Activated T-cell treated with anti-CD3 and anti-CD28 coated beads for 1 hour (primary cell): ENCODE measurements at regions not wholly inside any gene's neighbourhood (a gene's known extent, or its start where the extent isn't known, plus 50 kb on each side); places are given as distances from the start of the nearest gene placed in this dataset.
"Not testable (repeated sequence)": the region's sequence is repeated elsewhere in the genome, so short reads cannot be mapped to it uniquely, and the experiment has no call there.

Source experiments
- DNase-seq: peaks from one replicate; pipeline ENCODE4 v3.0.0-alpha.2; 2020; ENCODE audit warnings: low read depth

DNA sequence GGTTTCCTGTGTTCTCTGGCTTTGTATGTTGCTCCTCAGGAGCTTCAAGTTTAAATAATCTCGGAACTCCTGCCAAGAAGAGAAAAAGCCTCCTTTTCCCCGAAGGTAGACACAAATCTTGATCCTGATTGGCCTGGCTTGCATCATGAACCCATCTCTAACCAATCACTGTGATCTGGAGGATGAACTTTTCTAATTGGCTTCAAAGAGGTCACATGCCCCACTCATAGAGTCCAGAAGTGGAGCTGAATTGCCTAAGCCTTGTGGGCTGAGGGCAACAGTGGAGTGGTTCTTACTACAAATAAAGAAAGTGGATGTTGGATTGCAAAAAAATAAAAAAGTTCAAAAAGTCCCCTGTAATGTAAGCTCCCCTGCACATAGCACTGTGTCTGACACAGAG lies 245.9 kb downstream of the MID1IP1 start:
- no peak for DNase-seq

DNA sequence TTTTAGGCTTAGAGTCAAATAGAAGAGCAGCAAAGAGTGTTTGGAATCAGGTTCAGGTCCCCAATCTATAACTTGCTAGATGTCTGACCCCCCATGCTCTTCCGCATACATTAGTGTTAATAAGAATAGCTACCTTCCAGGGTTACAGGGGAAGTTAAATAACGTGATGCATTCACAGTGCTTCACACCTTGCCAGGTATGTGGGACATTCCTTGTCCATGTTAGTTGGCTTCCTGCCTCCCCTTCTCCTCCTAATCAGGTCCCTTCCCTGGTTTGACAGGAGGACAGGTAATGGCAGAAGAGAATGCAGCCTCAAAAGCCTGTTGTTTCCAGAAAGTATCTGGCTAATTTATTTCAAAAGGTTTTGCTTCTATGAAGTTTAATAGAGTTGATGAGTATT lies 248.7 kb downstream of the MID1IP1 start:
- DNase-seq: no peak

DNA sequence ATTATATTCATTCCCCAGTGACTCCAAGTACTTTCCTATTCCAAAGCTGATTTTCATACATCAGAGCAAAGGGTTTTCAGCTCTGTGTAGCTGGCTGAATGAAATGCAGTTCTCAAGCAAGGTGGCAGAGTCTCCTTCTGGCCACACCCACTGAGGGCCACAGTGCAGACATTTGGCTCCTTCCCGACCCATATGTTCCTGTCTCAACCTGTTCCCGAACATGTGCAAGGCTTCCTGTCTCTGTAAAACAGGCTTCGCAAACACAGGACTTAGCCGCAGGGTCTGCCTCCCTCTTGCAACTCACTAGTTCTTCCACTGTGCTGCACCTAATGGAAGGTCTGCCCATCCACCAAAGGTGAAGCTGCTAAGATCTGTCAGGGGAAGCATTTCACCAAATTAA lies 249.2 kb downstream of the MID1IP1 start:
- DNase-seq: no peak

DNA sequence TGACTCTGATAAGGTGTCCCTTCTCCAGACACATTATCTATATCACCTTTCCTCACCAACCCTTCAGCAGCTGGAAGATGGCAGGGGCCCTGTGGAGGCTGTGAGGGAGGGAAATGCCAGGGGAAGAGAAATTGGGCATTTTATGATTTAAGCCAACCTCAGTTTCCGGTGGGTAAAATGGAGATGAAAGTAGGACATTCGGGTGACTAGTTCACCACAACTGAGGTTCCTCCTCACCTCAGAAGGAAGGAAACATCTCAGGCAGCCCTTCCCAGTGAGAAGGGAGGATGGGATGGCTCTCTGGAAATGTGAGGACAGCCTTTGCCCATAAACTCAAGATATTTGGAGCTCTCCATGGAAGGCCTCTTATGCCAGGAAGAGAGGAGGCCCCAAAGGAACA lies 251.5 kb downstream of the MID1IP1 start:
- DNase-seq: no peak

DNA sequence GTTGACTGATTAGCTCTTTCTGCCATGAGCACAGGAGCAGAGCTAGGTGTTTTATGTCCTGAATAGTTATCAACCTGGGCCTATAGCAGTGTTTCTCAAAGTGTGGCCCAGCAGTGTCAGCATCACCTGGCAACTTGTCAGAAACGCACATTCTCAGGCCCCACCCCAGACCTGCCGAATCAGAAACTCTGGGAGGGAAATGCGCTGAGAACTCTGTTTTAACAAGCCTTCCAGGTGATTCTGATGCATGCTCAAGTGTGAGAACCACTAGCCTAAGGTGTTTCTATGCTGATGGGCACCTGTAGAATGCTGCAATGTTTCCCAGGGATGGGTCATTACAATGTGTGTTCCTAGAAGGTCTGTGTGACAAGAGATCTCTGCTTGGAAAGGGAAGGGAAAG lies 257.5 kb downstream of the MID1IP1 start:
- DNase-seq: no peak

DNA sequence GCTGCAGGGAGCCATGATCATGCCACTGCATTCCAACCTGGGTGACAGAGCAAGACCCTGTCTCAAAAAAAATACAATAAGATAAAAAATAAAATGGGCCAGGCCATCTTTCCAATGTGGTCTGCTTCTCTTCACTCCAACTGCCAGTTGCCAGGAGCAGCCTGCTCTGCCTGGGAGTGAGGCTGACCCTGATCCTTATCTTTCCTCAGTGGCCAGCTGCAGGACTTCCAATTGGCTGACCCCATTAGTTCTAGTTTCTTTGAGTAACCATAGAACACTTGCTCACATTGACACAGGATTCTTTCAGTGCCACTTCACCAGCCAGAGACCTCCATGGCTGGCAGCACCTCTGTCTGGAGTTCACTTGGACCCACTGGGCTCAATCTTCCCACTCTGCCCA lies 258.6 kb downstream of the MID1IP1 start:
- no peak for DNase-seq

DNA sequence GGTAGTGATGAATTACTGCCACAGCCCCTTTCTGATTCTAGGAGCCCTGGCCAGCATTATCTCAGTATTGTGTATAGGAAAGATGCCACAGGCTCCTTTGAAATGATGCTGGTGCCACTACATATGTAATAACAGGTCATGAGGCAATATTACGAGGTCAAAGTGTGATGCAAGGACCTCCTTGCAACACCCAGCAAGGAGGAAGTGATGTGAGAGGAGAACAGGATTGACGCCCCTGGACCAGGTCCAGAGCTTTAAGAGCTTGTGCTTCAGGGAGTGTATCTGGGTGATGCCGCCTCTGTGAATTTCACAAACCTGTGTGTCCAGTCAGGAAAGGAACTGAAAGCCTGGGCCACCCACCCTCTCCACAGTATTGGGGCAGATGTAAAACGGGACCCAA lies 261.8 kb downstream of the MID1IP1 start:
- no peak for DNase-seq

DNA sequence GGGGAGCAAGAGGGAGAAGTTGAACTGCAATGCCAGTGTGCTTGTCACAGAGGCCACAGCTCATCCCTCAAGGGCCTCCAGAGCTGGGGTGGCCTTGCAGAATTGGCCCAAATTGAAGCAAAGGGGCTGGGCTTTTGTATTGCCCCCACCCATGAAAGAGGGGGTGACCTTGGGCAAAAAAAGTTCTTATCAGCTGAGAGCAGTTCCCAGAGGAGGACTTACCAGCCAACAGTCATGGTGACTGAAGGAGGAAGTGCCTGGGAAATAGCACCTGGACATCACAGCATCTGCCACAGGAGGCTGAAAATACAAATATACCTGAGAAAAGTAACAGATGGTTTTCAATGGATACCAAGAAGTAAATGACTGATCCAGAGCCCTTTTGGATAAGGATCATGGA lies 262.4 kb downstream of the MID1IP1 start:
- DNase-seq: no peak

DNA sequence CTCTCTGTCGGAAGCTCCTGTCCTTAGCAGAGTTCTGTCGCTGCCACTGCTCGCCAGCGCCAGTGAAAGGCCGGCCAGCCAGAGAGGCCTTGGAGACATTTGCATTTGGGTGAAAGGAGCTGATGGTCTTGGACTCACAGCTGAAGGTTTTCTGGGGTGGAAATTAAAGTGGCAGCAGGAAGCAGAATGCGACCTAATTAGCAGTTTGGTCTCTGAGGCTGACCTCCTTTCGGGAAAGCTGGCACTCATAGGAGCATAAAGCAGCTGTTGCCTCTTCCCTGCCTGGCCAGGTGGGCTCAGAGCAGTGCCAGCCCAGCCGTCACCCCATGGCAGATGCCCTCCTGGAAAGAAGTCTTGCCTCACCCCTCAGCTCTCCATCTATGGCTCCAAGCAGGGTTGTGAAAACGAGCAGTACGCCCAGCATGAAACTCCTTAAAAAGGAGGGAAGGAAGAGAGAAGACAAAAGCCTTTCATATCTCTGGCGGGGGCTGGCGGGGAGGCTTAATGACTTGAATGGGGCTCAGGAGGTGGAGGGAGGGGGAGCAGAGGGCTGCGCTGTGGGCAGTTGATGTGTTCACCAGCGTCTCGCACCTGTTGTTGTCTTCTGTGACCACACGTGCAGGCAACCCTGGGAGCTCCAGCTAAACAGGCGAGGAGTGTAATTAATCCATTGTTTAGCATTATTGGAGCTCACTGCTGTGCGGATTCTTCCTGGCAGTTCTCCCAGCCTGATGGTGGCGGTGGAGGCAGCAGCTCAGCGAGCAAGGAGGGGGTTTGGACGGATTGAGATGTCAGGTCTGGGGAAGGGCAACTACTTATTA lies 264.0 kb downstream of the MID1IP1 start:
- no peak for DNase-seq

DNA sequence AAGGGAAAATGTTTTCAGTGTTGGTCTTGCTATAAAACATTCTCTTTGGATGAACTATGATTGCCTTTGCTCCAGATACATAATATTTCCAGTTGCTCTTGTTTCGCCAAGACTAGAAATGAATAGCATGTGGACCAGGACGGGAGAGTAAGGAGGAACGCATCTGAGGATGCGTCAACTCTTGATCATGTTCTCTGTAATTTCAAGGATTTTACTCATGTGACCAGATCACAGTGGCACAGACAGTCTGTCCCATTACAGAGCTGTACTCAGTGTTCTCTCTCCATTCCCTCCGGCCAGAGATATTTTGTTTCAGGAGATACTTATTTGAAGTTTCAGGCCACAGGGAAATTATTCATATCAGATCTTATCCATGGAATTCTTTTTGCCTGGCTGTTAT lies 266.6 kb downstream of the MID1IP1 start:
- DNase-seq: no peak

DNA sequence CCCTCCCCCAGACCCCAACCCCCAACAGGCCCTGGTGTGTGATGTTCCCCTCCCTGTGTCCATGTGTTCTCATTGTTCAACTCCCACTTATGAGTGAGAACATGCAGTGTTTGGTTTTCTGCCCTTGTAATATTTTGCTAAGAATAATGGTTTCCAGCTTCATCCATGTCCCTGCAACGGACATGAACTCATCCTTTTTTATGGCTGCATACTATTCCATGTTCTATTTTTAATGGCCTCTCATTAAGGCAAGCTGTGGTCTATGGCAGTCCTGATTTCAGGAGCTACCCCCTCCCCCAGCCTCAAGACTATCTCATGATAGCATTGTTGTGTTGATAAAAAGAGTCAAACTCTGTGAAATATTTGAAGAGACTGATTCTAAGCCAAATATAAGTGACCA lies 267.4 kb downstream of the MID1IP1 start:
- not testable (repeated sequence) for DNase-seq

DNA sequence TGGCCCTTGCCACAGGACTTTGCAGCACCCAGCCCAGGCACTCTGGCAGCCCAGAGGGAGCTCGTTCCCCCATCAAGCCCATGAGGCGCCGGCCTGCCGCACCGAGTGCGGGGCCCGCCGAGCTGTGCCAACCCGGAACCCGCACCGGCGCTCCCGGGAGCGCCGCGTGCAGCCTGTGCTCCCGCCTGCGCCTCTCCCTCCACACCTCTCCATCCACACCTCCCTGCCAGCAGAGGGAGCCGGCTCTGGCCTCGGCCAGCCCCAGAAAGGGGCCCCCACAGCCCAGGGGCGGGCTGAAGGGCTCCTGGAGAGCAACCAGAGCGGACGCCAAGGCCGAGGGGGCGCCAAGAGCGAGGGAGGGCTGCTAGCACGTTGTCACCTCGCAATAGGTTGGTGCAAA lies 268.8 kb downstream of the MID1IP1 start:
- no peak for DNase-seq

DNA sequence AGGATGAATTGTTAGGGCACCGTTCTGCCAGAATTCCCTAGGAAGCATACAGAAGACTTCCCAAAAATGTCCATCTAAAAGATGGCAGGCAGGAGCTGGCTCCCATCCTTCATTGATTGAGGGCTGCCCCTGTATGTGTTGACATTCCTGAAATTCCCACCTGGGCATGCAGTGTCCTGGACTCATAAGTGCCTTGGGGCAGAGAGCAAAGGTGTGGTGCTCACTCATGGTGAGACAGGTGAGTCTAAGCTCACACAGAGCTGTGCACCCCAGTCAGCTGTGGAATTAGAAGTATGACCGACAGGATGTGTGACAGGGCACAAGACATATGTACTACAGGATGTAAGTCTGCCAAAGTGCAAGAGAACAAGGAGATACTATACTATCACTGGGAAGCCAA lies 271.9 kb downstream of the MID1IP1 start:
- DNase-seq: no peak

DNA sequence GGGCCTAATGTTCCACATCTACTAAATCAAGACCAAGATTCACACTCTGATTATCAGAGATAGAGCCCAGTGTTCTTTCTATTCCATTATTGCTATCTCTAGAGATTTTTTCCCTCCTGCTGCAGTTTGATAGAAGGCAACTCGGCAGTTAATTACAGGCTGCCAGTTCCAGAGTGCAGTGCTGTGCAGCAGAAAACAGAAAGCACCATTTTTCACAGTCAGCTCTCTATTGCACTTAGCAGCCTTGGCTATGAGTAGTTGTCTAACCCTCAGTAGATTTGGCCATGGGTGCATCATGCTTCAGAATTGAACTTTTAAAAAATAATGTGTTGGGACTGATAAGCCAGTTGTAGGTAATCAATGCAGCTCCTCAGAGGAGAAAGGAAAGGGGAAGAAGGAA lies 295.3 kb downstream of the MID1IP1 start:
- DNase-seq: no peak

DNA sequence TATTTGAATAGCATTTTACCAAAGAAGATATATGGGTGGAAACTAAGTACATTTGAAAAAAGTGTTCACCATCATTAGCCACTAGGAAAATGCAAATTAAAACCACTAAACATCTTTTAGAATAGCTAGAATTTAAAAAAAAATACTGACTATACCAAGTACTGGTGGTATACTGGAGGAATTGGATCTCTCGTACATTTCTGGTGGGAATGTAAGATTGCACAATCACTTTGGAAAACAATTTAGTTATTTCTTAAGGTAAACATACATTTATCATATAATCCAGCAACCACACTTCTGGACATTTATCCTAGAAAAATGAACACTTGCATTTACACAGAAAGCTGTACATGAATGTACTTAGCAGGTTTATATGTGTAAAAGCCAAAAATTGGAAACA lies 303.5 kb downstream of the MID1IP1 start:
- DNase-seq: no peak

DNA sequence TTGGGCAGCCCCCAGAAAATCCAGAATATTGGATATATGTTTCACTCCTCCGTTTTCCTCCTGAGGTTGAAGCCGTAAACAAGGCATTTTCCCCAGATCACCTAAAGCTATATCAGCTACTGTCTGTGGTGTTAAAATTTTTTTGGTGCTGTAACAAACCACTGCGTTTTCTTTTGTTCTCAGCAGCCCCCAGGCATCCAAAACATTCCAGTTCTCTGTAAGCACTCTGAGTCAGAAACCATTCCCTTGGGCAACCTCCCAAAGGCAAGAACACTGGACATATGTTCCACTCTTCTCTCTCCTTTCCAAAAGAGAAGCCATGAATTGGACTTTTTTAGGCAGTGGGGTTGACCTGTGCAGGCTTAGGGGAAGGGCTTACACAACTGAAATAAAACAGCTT lies 310.9 kb downstream of the MID1IP1 start:
- DNase-seq: no peak

DNA sequence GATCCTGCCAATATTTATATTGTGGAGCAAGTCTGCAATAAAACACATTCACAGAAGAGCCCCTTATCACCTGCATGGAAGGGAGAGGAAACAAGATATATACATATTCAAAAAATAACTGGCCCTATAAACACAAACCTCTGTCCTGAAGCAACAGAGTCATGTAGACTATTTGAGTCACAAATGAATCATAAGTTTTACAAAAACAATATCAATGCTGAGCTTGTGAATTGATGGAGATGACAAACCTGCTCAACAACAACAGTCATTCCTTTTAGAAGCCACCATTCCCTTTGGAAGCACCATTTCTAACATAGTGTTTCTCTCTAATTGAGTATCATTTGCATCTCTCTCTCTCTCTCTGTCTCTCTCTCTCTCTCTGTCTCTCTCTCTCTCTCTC lies 313.9 kb downstream of the MID1IP1 start:
- DNase-seq: no peak

DNA sequence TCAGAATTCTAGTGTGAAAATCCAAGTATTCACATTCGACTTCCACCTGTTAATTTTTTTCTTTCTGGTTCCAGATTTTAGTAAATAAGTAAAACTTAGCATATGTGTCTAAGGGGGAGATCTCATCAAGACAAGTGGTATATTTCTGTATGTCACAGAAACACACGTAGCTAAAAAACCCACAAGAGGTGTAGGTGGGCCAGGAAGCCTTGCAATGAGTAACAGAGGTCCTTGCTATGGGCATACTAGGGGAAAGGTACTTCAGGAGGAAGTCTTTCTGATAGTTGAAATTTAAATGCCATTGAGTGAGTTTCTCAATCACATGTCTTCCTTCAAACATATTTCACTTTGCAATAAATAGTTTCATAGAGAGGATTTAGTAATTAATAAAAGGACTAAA lies 315.8 kb downstream of the MID1IP1 start:
- no peak for DNase-seq

DNA sequence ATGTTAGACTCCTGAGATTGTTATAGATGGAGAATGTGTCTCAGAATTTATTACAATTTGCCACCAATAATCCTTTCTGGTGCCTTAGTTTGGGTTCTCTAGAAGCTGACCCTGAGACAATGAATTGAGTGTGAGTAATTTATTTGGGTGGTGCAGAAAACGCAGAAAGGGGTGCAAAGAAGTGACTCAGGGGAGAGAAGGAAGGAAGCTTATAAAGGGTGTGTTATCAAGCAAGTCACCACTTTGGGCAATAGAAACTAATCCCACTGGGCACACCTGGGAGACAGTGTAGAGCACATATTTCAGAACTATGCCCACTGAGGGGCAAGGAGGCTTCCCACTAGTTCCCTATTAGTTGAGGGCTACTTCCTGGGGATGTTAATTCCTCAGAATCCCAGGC lies 320.6 kb downstream of the MID1IP1 start:
- DNase-seq: no peak

DNA sequence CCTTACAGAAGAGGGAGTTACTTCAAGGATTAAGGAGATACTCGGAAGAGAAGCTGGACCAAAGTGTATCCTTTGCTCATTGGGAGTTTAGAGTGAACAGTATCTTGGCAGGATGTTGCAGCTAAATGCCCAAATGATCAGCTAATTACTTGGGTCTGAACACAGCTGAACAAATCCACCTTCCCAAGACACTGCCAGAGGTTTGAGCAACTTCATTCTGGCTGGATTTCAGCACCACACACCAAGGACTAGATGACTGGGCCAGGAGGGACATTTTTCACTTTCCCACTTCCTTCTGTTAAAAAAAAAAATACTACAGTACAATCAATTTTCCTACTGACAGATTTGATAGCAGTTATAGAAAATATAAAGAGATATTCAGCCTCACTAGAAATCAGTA lies 324.6 kb downstream of the MID1IP1 start:
- DNase-seq: no peak

DNA sequence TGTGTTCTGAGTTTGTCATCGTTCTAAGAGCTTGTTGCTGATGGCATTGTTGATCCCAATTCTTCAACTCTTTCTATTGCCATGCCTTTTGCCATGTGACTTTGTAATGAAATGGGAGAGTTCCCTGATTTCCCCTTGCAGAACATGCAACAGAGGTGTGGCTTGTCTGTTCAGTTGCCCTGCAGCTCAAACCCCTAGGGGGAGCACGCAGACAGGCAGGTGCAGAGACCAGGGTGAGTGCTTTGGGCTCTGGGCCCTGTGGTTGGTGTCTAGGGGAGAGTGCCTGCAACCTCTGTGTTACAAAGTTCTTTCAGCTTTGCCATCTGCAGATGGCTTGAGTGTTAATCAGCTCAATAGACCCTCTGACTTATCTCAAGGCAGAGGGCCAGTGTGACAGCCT lies 332.7 kb downstream of the MID1IP1 start:
- DNase-seq: no peak

DNA sequence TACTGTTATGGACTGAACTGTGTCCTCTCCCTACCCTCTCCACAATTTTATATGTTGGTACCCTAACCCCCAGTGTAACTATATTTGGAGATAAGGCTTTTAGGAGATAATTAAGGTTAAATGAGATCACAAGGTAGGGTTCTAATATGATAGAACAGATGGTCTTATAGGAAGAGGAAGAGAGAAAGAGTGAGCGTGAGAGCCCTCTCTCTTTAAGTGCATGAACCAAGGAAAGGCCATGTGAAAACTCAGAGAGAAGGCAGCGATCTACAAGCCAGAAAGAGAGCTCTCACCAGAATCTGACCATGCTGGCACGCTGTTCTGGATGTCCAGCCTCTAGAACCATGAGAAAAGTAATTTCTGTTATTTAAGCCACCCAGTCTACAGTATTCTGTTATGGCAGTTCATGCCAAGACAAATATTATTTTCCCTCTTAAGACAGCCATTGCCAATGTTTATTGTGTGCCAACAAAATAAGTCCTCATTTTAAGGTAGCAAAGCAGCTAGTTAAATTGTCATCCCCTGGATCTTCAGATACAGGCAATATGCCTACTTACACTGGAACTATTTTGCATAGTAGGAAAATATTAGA lies 336.2 kb downstream of the MID1IP1 start:
- no peak for DNase-seq

DNA sequence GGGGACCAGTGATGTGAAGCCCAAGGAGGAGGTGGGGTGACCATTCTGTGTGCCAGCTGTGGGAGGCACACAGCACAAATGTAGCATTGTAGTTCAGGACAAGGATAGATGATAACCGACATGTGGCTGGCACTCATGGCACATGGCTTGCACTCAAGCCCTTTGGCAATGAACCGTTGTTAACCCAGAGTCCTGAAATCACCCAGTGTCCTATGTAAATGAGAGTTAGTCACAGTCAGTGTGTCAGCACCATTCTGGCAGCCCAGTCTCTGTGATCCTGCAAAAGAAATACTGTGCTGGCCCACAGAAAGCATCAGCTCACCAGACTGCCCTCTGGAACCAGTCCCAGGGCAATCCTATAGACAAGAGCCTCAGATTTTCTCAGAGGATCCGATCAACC lies 339.3 kb downstream of the MID1IP1 start:
- no peak for DNase-seq

DNA sequence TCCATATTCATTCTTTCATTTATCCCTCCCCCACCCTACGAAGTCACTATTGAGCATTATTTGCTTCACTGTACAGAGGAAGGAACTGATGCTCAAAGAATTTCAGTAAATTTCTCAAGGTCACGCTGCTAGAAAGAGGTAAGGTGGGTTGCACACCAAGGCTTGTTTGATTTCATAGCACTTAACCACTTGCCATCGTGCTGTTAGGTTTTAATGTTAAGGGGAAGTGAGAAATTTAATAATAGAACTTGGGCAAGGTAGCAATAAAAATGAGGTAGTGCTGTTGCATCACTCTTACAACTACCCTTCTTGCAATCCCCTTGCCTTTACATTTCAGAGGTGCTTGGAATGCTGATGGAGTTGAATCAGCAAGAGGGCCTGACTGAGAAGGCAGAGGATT lies 343.1 kb downstream of the MID1IP1 start:
- DNase-seq: no peak
